ENCODE measurements at regions not wholly inside any gene's neighbourhood (a gene's known extent, or its start where the extent isn't known, plus 50 kb on each side); places are given as distances from the start of the nearest gene placed in this dataset.

GRCh38 chr9:18051638-18052037 lies 422.3 kb upstream of the ADAMTSL1 start (continued):
- TF ChIP-seq MTA3 (IDR thresholded peaks at IDR 0.05; ENCODE audit: borderline replicate concordance, low read length) (no peak), BCL11A (IDR thresholded peaks at IDR 0.05; ENCODE audit: low read depth, low read length) (no peak), CHD1 (IDR thresholded peaks at IDR 0.05; ENCODE audit: low read depth, low read length) (no peak), CBX3 (IDR thresholded peaks at IDR 0.05; ENCODE audit: borderline replicate concordance, low read depth) (no peak)

GRCh38 chr9:18052060-18052459 lies 421.9 kb upstream of the ADAMTSL1 start:
- Histone ChIP-seq H3K4me1 (ENCODE audit: control insufficient read depth, insufficient read depth, low read length) (no peaks in the 10 kb centered on the region), H3K4me3 (no peak overlapping the region), H2AFZ (ENCODE audit: control insufficient read depth, low read depth, low read length) (no peak overlapping the region), H3K9me3 (replicated peaks; ENCODE audit: control insufficient read depth, insufficient read depth, low read length) (no peaks in the 10 kb centered on the region), H3K27me3 (replicated peaks in 1 of 2; ENCODE audit: control insufficient read depth in 2 of 2, insufficient read depth in 2 of 2, low read length in 1 of 2) (no peaks in the 10 kb centered on the region; a peak in 3 of 4 replicates), H4K20me1 (ENCODE audit: control insufficient read depth, insufficient read depth) (no peaks in the 10 kb centered on the region), H3K79me2 (ENCODE audit: control insufficient read depth, insufficient read depth, low read length) (no peaks in the 10 kb centered on the region), H3K9ac (ENCODE audit: control insufficient read depth, insufficient read depth, low read length) (no peak overlapping the region), H3K36me3 (ENCODE audit: control insufficient read depth in 2 of 2, insufficient read depth in 2 of 2, low read length in 1 of 2) (no peaks in the 10 kb centered on the region), H3K4me2 (ENCODE audit: control insufficient read depth, insufficient read depth) (no peak overlapping the region), H3K27ac (ENCODE audit: control insufficient read depth, insufficient read depth) (no peak overlapping the region)
- no peak for DNase-seq (ENCODE audit: low read depth, low spot score)
- in situ Hi-C loops (cut with MboI): no loop called here
- ChIA-PET SMC1A (ENCODE audit: uncharacterized antibody, unreplicated experiment) (interaction anchor here (1.1 to 1.8 kb wide), 3 partner anchors 10 to 241 kb away, joined by 4 to 5 read pairs (median 4); no protein-coding TSS in a partner anchor), POLR2A (no interaction called here), RAD21 (ENCODE audit: unreplicated experiment) (no interaction called here), CTCF (no interaction called here)
- TF ChIP-seq ELK1 (IDR thresholded peaks at IDR 0.05; ENCODE audit: low read depth, low read length) (no peak), ZNF384 (IDR thresholded peaks at IDR 0.05; ENCODE audit: borderline replicate concordance, low read depth, low read length) (no peak), POLR2A (IDR thresholded peaks at IDR 0.05; ENCODE audit: low read depth, low read length) (no peak), HCFC1 (IDR thresholded peaks at IDR 0.05; ENCODE audit: low read length) (no peak), CTCF (IDR thresholded peaks at IDR 0.05 in 2 of 3, conservative IDR thresholded peaks at IDR 0.05 in 1 of 3; ENCODE audit: control insufficient read depth in 2 of 3, extremely low read depth in 1 of 3, insufficient read depth in 1 of 3, low read depth in 3 of 3, low read length in 3 of 3) (no peak), TCF3 (IDR thresholded peaks at IDR 0.05; ENCODE audit: borderline replicate concordance, insufficient read depth, low read depth, low read length) (no peak), HDAC6 (IDR thresholded peaks at IDR 0.05; ENCODE audit: unreplicated experiment) (no peak), HDAC2 (IDR thresholded peaks at IDR 0.05) (no peak)
- intact Hi-C loops (cut with micrococcal nuclease; ENCODE audit: unreplicated experiment): loop anchor here (10.0 kb wide), 1 partner anchor 527 kb away; no protein-coding TSS in a partner anchor
- BruUV-seq (replicated peaks): no TSS peak
- ATAC-seq: no peak
- no peak for FAIRE-seq
